Tibial nerve (tissue), 4 donors: ENCODE measurements at regions not wholly inside any gene's neighbourhood (a gene's known extent, or its start where the extent isn't known, plus 50 kb on each side); places are given as distances from the start of the nearest gene placed in this dataset.

Experiments
- DNase-seq, 2 donors: peaks; one replicate each; pipeline ENCODE4 v3.0.0-alpha.2; 2019; ENCODE audit warnings: low spot score in 2 of 2
- H3K27ac ChIP-seq, 4 donors: fragments of 200-600 bp; sonication (generic) in 3 of 4; one replicate each; pipeline ENCODE4 v1.5.1; 2017 to 2019; ENCODE audit warnings: mild to moderate bottlenecking in 1 of 4
- H3K27me3 ChIP-seq, 2 donors: fragments of 200-600 bp; sonication (generic) in 1 of 2; one replicate each; pipeline versions ENCODE4 v1.5.1 to v1.6.0; 2017 to 2019
- H3K36me3 ChIP-seq, 3 donors: fragments of 200-600 bp; sonication (generic); one replicate each; pipeline ENCODE4 v1.5.1; 2018 to 2019
- H3K4me1 ChIP-seq, 4 donors: fragments of 200-600 bp; sonication (generic) in 3 of 4; one replicate each; pipeline ENCODE4 v1.5.1; 2017 to 2019
- H3K4me3 ChIP-seq, 4 donors: fragments of 200-600 bp; sonication (generic) in 3 of 4; one replicate each; pipeline ENCODE4 v1.5.1; 2017 to 2019; ENCODE audit warnings: mild to moderate bottlenecking in 1 of 4, moderate library complexity in 1 of 4
- H3K9me3 ChIP-seq, 4 donors: fragments of 200-600 bp; sonication (generic) in 3 of 4; one replicate each; pipeline ENCODE4 v1.5.1; 2017 to 2019
- EP300 ChIP-seq, 2 donors: sonication (generic); formaldehyde crosslinking; IDR thresholded peaks; one replicate each; pipeline ENCODE4 v1.6.1; 2017; ENCODE audit warnings: antibody characterized with exemption in 2 of 2, mild to moderate bottlenecking in 1 of 2
- POLR2A ChIP-seq, 2 donors: fragments of 450-650 bp; IDR thresholded peaks; one replicate each; pipeline ENCODE4 v1.6.1; 2017; ENCODE audit warnings: antibody characterized with exemption in 2 of 2, mild to moderate bottlenecking in 2 of 2, moderate library complexity in 2 of 2
- WGBS, 2 donors: methylation state at CpG; one replicate each; pipeline ENCODE4 v1.1.5; 2018; 5-methylcytosine and 5-hydroxymethylcytosine counted together
- TF ChIP-seq, protein P1 (sequence below), 5 experiments: fragments of 200-600 bp in 3 of 5; fragments of 450-650 bp in 2 of 5; sonication (generic) in 3 of 5; IDR thresholded peaks; one replicate each; pipeline ENCODE4 v1.5.1; 2016 to 2019; ENCODE audit warnings: antibody characterized with exemption in 5 of 5, mild to moderate bottlenecking in 3 of 5, moderate library complexity in 2 of 5

DNA sequence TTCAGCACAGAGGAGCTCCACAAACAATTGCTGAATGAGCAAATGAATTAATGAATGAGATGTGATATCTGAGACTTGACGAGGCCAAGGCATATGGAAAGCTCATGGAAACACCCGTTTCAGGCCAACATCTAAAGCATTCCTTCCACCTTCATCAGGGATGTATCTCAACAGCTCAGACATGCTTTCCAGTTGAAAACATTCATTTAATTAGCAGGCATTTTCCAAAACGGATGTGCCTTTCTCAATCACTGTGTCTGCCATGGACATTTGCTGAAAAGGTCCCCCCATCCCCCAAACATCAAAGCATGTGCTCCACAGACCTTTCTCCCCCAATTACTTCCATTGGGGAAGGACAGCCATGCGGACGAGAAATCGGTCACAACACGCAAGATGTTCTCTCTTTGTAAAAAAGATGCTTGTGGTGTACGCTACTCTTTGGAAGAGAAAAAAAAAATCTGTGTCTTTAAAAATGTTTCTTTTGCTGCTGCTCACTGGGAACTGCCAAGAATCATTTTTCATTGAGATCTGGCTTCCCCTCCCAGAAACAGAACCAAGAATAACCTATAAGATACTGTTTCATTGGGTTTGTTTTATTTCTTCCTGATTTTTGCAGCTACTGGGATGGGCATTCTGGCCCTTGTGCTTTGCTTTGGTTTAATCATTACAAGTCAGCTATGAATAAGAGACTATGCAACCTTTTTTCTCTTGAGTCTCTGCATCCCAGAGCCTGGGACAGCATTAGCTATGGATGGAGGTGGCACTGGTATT lies 528.2 kb downstream of the MED13L start:
- no peaks in the 10 kb centered on the region for H3K9me3 ChIP-seq
- H3K27me3 ChIP-seq: no peaks in the 10 kb centered on the region
- no peak for TF ChIP-seq POLR2A (IDR thresholded peaks at IDR 0.05)
- no peak for TF ChIP-seq EP300 (IDR thresholded peaks at IDR 0.05)
- TF ChIP-seq, protein P1, sequence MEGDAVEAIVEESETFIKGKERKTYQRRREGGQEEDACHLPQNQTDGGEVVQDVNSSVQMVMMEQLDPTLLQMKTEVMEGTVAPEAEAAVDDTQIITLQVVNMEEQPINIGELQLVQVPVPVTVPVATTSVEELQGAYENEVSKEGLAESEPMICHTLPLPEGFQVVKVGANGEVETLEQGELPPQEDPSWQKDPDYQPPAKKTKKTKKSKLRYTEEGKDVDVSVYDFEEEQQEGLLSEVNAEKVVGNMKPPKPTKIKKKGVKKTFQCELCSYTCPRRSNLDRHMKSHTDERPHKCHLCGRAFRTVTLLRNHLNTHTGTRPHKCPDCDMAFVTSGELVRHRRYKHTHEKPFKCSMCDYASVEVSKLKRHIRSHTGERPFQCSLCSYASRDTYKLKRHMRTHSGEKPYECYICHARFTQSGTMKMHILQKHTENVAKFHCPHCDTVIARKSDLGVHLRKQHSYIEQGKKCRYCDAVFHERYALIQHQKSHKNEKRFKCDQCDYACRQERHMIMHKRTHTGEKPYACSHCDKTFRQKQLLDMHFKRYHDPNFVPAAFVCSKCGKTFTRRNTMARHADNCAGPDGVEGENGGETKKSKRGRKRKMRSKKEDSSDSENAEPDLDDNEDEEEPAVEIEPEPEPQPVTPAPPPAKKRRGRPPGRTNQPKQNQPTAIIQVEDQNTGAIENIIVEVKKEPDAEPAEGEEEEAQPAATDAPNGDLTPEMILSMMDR (IDR thresholded peaks at IDR 0.05): no peak
- H3K36me3 ChIP-seq: no peaks in the 10 kb centered on the region
- WGBS, 2 donors: 63 to 67% methylated on average over 8 of the region's 8 CpGs
- no peak for DNase-seq
- no peak overlapping the region for H3K27ac ChIP-seq
- H3K4me3 ChIP-seq: no peak overlapping the region
- peaks cover 0 to 17% (median 4%) of the 10 kb centered on the region in 4 donors for H3K4me1 ChIP-seq

DNA sequence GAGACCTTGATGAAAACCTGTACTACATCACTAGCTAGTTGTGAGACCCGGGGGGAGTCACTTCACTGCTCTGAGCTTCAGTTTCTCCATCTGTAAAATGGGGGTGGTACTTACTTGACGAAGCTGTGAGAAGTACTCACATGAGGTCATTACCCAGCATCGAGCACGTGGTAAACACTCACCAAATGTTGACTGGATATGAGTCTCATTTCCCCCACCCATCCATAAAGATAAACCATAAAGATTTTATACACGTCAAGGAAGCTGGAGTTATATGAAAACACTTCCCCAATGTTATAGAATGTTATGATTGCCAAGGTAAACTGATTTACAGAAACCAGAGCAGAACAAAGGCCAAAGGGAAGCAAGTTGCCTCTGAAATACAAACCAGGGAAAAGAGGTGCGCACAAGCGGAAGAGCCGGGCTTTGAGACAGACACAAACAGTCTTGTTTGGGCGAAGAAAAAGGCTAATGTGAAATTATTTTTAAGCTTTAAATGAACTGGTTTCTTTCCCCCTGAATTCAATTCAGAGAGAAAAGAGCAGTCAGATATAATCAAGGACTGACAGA lies 536.8 kb downstream of the MED13L start:
- no peak for TF ChIP-seq EP300 (IDR thresholded peaks at IDR 0.05)
- TF ChIP-seq, protein P1 (IDR thresholded peaks at IDR 0.05): no peak
- no peak for TF ChIP-seq POLR2A (IDR thresholded peaks at IDR 0.05)
- Histone ChIP-seq H3K4me1 (no peaks in the 10 kb centered on the region), H3K27ac (no peak overlapping the region), H3K36me3 (no peaks in the 10 kb centered on the region), H3K9me3 (no peaks in the 10 kb centered on the region), H3K4me3 (no peak overlapping the region), H3K27me3 (no peaks in the 10 kb centered on the region)
- WGBS, 2 donors: 71 to 74% methylated on average over 9 of the region's 9 CpGs
- no peak for DNase-seq

DNA sequence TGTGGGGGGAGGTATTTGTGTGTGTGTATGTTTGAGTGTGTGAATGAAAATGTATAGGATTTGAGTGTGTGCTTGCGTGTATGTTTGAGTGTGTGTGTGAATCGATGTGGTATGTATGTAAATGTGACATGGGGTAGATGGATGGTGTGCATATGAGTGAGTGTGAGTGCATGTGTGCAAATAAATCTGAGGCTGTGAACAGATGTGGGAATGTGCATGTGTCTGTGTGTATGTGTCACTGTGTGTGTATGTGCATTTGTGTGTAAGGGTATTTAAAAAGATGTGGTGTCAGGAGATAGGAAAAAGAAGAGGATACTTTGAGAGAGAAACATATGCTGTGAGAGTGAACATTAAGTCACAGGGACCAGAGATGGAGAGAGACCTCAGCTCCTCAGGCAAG lies 539.6 kb downstream of the MED13L start:
- Histone ChIP-seq H3K27me3 (no peaks in the 10 kb centered on the region), H3K9me3 (no peaks in the 10 kb centered on the region), H3K36me3 (no peaks in the 10 kb centered on the region), H3K4me3 (no peak overlapping the region), H3K4me1 (no peaks in the 10 kb centered on the region), H3K27ac (no peak overlapping the region)
- TF ChIP-seq, protein P1 (IDR thresholded peaks at IDR 0.05): no peak
- TF ChIP-seq EP300 (IDR thresholded peaks at IDR 0.05) (no peak), POLR2A (IDR thresholded peaks at IDR 0.05) (no peak)
- WGBS, 2 donors: 79 to 87% methylated on average over 2 of the region's 2 CpGs
- DNase-seq: no peak

DNA sequence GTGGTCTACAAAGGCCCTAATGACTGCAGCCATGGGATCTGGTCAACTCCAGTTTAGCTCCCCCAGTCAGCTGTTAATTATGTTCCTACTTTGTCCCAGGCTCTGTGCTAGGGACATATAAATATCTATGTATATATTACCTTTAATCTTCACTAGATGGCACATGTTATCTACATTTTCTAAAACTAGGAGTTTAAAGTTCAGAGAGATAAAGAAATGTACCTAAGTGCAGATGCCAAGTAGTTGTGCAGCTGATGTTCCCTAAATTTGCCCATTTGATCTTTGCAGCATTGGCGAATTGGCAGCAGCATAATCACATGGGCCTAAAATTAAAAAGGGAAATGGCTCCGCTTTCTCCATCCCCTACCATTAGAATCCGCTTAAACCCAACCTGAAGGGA lies 541.1 kb downstream of the MED13L start:
- DNase-seq: no peak
- H3K4me3 ChIP-seq: no peak overlapping the region
- 96% methylated on average over 3 of the region's 3 CpGs for WGBS, 2 donors
- TF ChIP-seq, protein P1 (IDR thresholded peaks at IDR 0.05): no peak
- TF ChIP-seq POLR2A (IDR thresholded peaks at IDR 0.05) (no peak), EP300 (IDR thresholded peaks at IDR 0.05) (no peak)
- no peaks in the 10 kb centered on the region for H3K27me3 ChIP-seq
- no peaks in the 10 kb centered on the region for H3K4me1 ChIP-seq
- H3K27ac ChIP-seq: no peak overlapping the region
- no peaks in the 10 kb centered on the region for H3K9me3 ChIP-seq
- no peaks in the 10 kb centered on the region for H3K36me3 ChIP-seq

DNA sequence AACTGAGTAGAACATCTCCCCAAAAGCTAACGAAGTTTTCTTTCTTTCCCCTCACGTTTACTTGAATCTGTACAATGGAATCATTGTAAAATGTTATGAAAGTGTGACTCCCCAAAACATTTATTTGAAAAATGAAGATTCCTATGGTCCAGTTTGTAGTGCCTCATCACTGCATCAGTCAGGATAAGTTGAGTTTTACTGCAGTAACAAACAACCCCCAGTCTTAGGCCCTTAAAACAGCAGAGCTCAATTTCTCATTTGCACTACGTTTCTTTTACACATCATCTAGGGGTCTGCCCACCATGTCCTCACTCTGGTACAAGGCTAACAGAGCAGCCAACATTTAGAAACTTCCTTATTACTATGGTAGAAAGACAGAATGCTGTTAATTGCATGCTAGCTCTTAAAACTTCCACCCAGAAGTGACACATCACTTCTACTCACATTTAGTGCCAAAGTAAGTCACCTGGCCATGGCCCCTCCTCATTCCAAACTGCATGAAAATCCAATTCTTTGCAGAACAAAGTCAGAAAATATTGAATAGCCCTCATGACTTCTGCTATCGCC lies 546.4 kb downstream of the MED13L start:
- no peaks in the 10 kb centered on the region for H3K27me3 ChIP-seq
- DNase-seq: no peak
- H3K36me3 ChIP-seq: no peaks in the 10 kb centered on the region
- H3K9me3 ChIP-seq: no peaks in the 10 kb centered on the region
- no peak overlapping the region for H3K4me3 ChIP-seq
- H3K4me1 ChIP-seq: no peaks in the 10 kb centered on the region
- no peak for TF ChIP-seq POLR2A (IDR thresholded peaks at IDR 0.05)
- 58 to 64% methylated on average over 4 of the region's 4 CpGs for WGBS, 2 donors
- no peak overlapping the region for H3K27ac ChIP-seq
